ENCODE measurements at regions not wholly inside any gene's neighbourhood (a gene's known extent, or its start where the extent isn't known, plus 50 kb on each side); places are given as distances from the start of the nearest gene placed in this dataset.

GRCh38 chr6:133612459-133612858 is 276.5 kb upstream of the TCF21 start:
- H3K27ac ChIP-seq (ENCODE audit: low read length) = no peak overlapping the region
- H3K36me3 ChIP-seq (ENCODE audit: insufficient read depth, low read length) = no peaks in the 10 kb centered on the region
- no peak overlapping the region for H2AFZ ChIP-seq (ENCODE audit: low read depth, low read length)
- no peak overlapping the region for H3K4me3 ChIP-seq (ENCODE audit: low read length)
- no peak overlapping the region for H3K9ac ChIP-seq (ENCODE audit: low read length)
- no peaks in the 10 kb centered on the region for H3K9me2 ChIP-seq (ENCODE audit: insufficient read depth, low read length)
- no peaks in the 10 kb centered on the region for H3K27me3 ChIP-seq (ENCODE audit: insufficient read depth, low read depth, low read length)
- H4K20me1 ChIP-seq (ENCODE audit: insufficient read depth) = no peaks in the 10 kb centered on the region
- H3F3A ChIP-seq (ENCODE audit: insufficient read depth, low read length, poor library complexity, severe bottlenecking) = no peaks in the 10 kb centered on the region
- no peaks in the 10 kb centered on the region for H3K9me3 ChIP-seq (ENCODE audit: low read length)
- no peaks in the 10 kb centered on the region for H3K79me2 ChIP-seq (replicated peaks; ENCODE audit: insufficient read depth, low read length)
- no peak for TF ChIP-seq SMC3 (conservative IDR thresholded peaks at IDR 0.05; ENCODE audit: poor library complexity)
- TF ChIP-seq EZH2 (IDR thresholded peaks at IDR 0.05; ENCODE audit: borderline replicate concordance, insufficient read depth, low read length, poor library complexity, severe bottlenecking) = no peak
- TF ChIP-seq CTCF (IDR thresholded peaks at IDR 0.05; ENCODE audit: poor library complexity, severe bottlenecking) = no peak
- TF ChIP-seq REST (IDR thresholded peaks at IDR 0.05; ENCODE audit: borderline replicate concordance) = no peak
- TF ChIP-seq TAF1 (IDR thresholded peaks at IDR 0.05; ENCODE audit: low read depth) = no peak
- no peak for TF ChIP-seq MXI1 (conservative IDR thresholded peaks at IDR 0.05; ENCODE audit: poor library complexity, severe bottlenecking)
- no peak for TF ChIP-seq POLR2AphosphoS5 (IDR thresholded peaks at IDR 0.05)
- TF ChIP-seq EP300 (conservative IDR thresholded peaks at IDR 0.05; ENCODE audit: poor library complexity, severe bottlenecking) = no peak
- H3K4me2 ChIP-seq (ENCODE audit: low read length) = no peak overlapping the region

- H4K20me1 ChIP-seq (ENCODE audit: insufficient read depth) = no peaks in the 10 kb centered on the region
- H3K9ac ChIP-seq (ENCODE audit: low read length) = no peak overlapping the region
- H3K79me2 ChIP-seq (replicated peaks; ENCODE audit: insufficient read depth, low read length) = no peaks in the 10 kb centered on the region
- TF ChIP-seq CTCF (IDR thresholded peaks at IDR 0.05; ENCODE audit: poor library complexity, severe bottlenecking) (no peak), SMC3 (conservative IDR thresholded peaks at IDR 0.05; ENCODE audit: poor library complexity) (no peak), REST (IDR thresholded peaks at IDR 0.05; ENCODE audit: borderline replicate concordance) (no peak), MXI1 (conservative IDR thresholded peaks at IDR 0.05; ENCODE audit: poor library complexity, severe bottlenecking) (no peak), EP300 (conservative IDR thresholded peaks at IDR 0.05; ENCODE audit: poor library complexity, severe bottlenecking) (no peak), EZH2 (IDR thresholded peaks at IDR 0.05; ENCODE audit: borderline replicate concordance, insufficient read depth, low read length, poor library complexity, severe bottlenecking) (no peak), RAD21 (conservative IDR thresholded peaks at IDR 0.05) (no peak), TAF1 (IDR thresholded peaks at IDR 0.05; ENCODE audit: low read depth) (no peak), POLR2AphosphoS5 (IDR thresholded peaks at IDR 0.05) (no peak)
- H3K27ac ChIP-seq (ENCODE audit: low read length) = no peak overlapping the region
- H3K27me3 ChIP-seq (ENCODE audit: insufficient read depth, low read depth, low read length) = no peaks in the 10 kb centered on the region
- H3K36me3 ChIP-seq (ENCODE audit: insufficient read depth, low read length) = no peaks in the 10 kb centered on the region
- H3K4me3 ChIP-seq (ENCODE audit: low read length) = no peak overlapping the region
- no peak overlapping the region for H3K4me2 ChIP-seq (ENCODE audit: low read length)
- H3F3A ChIP-seq (ENCODE audit: insufficient read depth, low read length, poor library complexity, severe bottlenecking) = no peaks in the 10 kb centered on the region
- no peak overlapping the region for H2AFZ ChIP-seq (ENCODE audit: low read depth, low read length)
- no peaks in the 10 kb centered on the region for H3K9me3 ChIP-seq (ENCODE audit: low read length)
- no peaks in the 10 kb centered on the region for H3K9me2 ChIP-seq (ENCODE audit: insufficient read depth, low read length)
Observed at GRCh38 chr6:133613211-133613610, 275.7 kb upstream of the TCF21 start.

All from neural cell (in vitro differentiated cells).